Suprapubic skin (tissue), 4 donors: ENCODE measurements at regions not wholly inside any gene's neighbourhood (a gene's known extent, or its start where the extent isn't known, plus 50 kb on each side); places are given as distances from the start of the nearest gene placed in this dataset.

Experiments
- POLR2A ChIP-seq, 2 donors: fragments of 450-650 bp; IDR thresholded peaks; one replicate each; pipeline ENCODE4 v1.6.1; 2017; ENCODE audit warnings: antibody characterized with exemption in 2 of 2, mild to moderate bottlenecking in 2 of 2, moderate library complexity in 2 of 2
- POLR2AphosphoS5 ChIP-seq, 3 donors: sonication (generic); formaldehyde crosslinking; IDR thresholded peaks; one replicate each; pipeline ENCODE4 v1.6.1; 2017; ENCODE audit warnings: antibody characterized with exemption in 3 of 3
- TF ChIP-seq, protein P1 (sequence below), 2 donors: fragments of 200-600 bp in 1 of 2; fragments of 450-650 bp in 1 of 2; sonication (generic) in 1 of 2; IDR thresholded peaks; one replicate each; pipeline ENCODE4 v1.5.1; 2016 to 2019; ENCODE audit warnings: antibody characterized with exemption in 2 of 2, mild to moderate bottlenecking in 1 of 2, moderate library complexity in 1 of 2

DNA sequence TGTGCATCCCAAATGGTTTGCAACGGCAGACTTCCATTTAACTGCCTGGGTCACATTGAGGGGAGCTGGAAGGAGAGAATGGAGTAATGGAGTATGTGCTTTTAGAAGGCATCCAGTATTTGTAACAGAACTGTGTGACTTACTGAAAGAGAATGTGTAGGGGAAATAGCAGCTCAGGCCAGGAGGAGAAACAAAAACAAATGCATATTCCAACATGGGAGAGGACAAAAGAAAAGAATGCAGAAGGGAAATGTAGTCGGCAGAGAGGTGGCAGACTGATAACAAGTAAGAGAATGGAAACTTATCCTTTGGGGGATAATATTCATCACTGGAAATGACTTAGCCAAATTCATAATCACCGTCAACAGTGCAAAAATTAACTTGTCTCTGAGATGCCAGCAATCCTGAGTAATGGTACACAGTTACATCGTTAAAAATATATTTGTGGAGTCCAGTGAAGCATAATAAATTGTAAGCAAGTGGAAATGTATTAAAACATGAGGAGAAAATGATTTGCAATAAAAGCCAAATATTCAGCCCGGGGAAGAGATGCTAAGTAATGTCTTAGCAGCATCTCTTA, 294.9 kb upstream of the SGO1 start:
- TF ChIP-seq, protein P1, sequence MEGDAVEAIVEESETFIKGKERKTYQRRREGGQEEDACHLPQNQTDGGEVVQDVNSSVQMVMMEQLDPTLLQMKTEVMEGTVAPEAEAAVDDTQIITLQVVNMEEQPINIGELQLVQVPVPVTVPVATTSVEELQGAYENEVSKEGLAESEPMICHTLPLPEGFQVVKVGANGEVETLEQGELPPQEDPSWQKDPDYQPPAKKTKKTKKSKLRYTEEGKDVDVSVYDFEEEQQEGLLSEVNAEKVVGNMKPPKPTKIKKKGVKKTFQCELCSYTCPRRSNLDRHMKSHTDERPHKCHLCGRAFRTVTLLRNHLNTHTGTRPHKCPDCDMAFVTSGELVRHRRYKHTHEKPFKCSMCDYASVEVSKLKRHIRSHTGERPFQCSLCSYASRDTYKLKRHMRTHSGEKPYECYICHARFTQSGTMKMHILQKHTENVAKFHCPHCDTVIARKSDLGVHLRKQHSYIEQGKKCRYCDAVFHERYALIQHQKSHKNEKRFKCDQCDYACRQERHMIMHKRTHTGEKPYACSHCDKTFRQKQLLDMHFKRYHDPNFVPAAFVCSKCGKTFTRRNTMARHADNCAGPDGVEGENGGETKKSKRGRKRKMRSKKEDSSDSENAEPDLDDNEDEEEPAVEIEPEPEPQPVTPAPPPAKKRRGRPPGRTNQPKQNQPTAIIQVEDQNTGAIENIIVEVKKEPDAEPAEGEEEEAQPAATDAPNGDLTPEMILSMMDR (IDR thresholded peaks at IDR 0.05) = no peak
- TF ChIP-seq POLR2A (IDR thresholded peaks at IDR 0.05) (no peak), POLR2AphosphoS5 (IDR thresholded peaks at IDR 0.05) (no peak)
